Lung (tissue), 11 donors: ENCODE measurements at regions not wholly inside any gene's neighbourhood (a gene's known extent, or its start where the extent isn't known, plus 50 kb on each side); places are given as distances from the start of the nearest gene placed in this dataset.

Experiments used
- ATAC-seq: fragments of 200-7000 bp; cut with Tn5 transposase; one replicate; pipeline ENCODE4 v1.9.1; 2020; ENCODE audit warnings: moderate number of reproducible peaks; ENCODE audit not compliant: insufficient read depth, low FRiP score
- DNase-seq, 3 donors: peaks; one replicate each; pipeline ENCODE4 v3.0.0-alpha.2; 2013 to 2017
- H3K27ac ChIP-seq, 2 donors: one replicate each; pipeline ENCODE4 v1.5.1; 2013; ENCODE audit warnings: mild to moderate bottlenecking in 2 of 2, moderate library complexity in 2 of 2, control low read depth in 1 of 2, inconsistent platforms in 1 of 2, low read depth in 1 of 2, low read length in 1 of 2
- H3K27me3 ChIP-seq, 3 donors: one replicate each; pipeline ENCODE4 v1.5.1; 2013; ENCODE audit warnings: low read length in 2 of 3; ENCODE audit not compliant: control insufficient read depth in 3 of 3, insufficient read depth in 3 of 3
- H3K36me3 ChIP-seq, 4 donors: one replicate each; pipeline ENCODE4 v1.5.1; 2013; ENCODE audit warnings: low read length in 4 of 4, mild to moderate bottlenecking in 1 of 4, moderate library complexity in 1 of 4; ENCODE audit not compliant: control insufficient read depth in 4 of 4, insufficient read depth in 4 of 4
- H3K4me1 ChIP-seq, 5 donors: one replicate each; pipeline ENCODE4 v1.5.1; 2013; ENCODE audit warnings: low read length in 5 of 5, mild to moderate bottlenecking in 2 of 5, moderate library complexity in 1 of 5; ENCODE audit not compliant: control insufficient read depth in 5 of 5, insufficient read depth in 5 of 5
- H3K4me3 ChIP-seq: one replicate; pipeline ENCODE4 v1.5.1; 2013; ENCODE audit warnings: mild to moderate bottlenecking, control low read depth, moderate library complexity
- H3K9ac ChIP-seq, 2 donors: one replicate each; pipeline ENCODE4 v1.5.1; 2013; ENCODE audit warnings: low read length in 2 of 2, control low read depth in 1 of 2; ENCODE audit not compliant: insufficient read depth in 1 of 2
- H3K9me3 ChIP-seq, 4 donors: one replicate each; pipeline ENCODE4 v1.5.1; 2013; ENCODE audit warnings: low read length in 3 of 4, mild to moderate bottlenecking in 1 of 4, moderate library complexity in 1 of 4; ENCODE audit not compliant: control insufficient read depth in 4 of 4, insufficient read depth in 3 of 4
- WGBS, 2 donors: extraction: QIAGEN DNeasy Blood & Tissue Kit; methylation state at CpG; one replicate each; pipeline ENCODE4 v1.1.7; 2013; 5-methylcytosine and 5-hydroxymethylcytosine counted together
- TF ChIP-seq, protein P1 (sequence below): IDR thresholded peaks from 2 replicates; pipeline ENCODE4 v1.5.1; 2012; ENCODE audit warnings: mild to moderate bottlenecking; ENCODE audit errors: control extremely low read depth, extremely low read depth
- donor health status: control.
- donor health status: control.
- donor health status: Bipolar disorder and iron deficiency.
- donor health status: healthy.
- donor health status: DM: yes; HTN: yes; CAD: no.

DNA sequence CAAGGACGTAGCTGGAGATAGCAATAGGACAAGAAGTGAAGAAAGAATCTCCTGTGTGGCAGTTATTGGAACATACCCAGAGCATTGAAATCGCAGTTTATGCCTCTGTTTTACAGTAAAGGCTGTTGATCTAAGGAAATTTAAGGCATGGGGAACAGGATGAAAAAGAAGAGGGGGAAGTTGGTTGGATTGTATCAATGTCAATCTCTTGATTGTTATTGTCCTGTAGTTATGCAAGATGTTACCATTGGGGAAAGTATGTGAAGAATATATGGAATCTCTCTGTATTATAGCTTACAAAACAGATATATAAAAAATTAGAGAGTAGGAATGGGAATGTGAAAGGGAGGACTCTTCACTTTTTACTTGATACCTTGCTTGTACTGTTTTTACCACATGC, 195.6 kb upstream of the NREP start:
- DNase-seq (no peak), ATAC-seq (no peak)
- H3K27ac ChIP-seq: no peak overlapping the region
- TF ChIP-seq, protein P1, sequence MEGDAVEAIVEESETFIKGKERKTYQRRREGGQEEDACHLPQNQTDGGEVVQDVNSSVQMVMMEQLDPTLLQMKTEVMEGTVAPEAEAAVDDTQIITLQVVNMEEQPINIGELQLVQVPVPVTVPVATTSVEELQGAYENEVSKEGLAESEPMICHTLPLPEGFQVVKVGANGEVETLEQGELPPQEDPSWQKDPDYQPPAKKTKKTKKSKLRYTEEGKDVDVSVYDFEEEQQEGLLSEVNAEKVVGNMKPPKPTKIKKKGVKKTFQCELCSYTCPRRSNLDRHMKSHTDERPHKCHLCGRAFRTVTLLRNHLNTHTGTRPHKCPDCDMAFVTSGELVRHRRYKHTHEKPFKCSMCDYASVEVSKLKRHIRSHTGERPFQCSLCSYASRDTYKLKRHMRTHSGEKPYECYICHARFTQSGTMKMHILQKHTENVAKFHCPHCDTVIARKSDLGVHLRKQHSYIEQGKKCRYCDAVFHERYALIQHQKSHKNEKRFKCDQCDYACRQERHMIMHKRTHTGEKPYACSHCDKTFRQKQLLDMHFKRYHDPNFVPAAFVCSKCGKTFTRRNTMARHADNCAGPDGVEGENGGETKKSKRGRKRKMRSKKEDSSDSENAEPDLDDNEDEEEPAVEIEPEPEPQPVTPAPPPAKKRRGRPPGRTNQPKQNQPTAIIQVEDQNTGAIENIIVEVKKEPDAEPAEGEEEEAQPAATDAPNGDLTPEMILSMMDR: no peak
- H3K36me3 ChIP-seq: no peaks in the 10 kb centered on the region
- H3K9me3 ChIP-seq: no peaks in the 10 kb centered on the region
- no peak overlapping the region for H3K4me3 ChIP-seq
- no peaks in the 10 kb centered on the region for H3K4me1 ChIP-seq
- H3K27me3 ChIP-seq: no peaks in the 10 kb centered on the region
- no peak overlapping the region for H3K9ac ChIP-seq
- 78 to 86% methylated on average over 2 of the region's 2 CpGs for WGBS, 2 donors

DNA sequence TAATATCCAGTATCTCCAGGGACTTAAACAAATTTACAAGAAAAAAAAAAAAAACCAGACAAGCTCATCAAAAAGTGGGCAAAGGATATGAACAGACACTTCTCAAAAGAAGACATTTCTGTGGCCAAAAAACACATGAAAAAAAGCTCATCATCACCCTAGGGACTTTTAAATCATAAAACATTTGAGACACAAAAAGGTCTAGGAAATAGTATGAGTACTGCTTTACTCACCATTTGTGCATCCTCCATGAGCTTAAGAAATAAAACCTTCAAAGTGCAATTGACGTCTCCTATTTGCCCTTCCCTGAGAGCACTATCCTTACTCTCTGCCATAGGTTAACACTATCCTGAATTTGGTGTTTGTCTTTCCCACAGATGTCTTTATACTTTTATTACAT, 193.7 kb upstream of the NREP start:
- H3K27ac ChIP-seq: no peak overlapping the region
- WGBS, 2 donors: 89 to 90% methylated on average over 1 of the region's 1 CpG
- DNase-seq (no peak), ATAC-seq (no peak)
- TF ChIP-seq, protein P1: no peak
- H3K9me3 ChIP-seq: no peaks in the 10 kb centered on the region
- H3K9ac ChIP-seq: no peak overlapping the region
- no peak overlapping the region for H3K4me3 ChIP-seq
- no peaks in the 10 kb centered on the region for H3K27me3 ChIP-seq
- H3K36me3 ChIP-seq: no peaks in the 10 kb centered on the region
- no peaks in the 10 kb centered on the region for H3K4me1 ChIP-seq

DNA sequence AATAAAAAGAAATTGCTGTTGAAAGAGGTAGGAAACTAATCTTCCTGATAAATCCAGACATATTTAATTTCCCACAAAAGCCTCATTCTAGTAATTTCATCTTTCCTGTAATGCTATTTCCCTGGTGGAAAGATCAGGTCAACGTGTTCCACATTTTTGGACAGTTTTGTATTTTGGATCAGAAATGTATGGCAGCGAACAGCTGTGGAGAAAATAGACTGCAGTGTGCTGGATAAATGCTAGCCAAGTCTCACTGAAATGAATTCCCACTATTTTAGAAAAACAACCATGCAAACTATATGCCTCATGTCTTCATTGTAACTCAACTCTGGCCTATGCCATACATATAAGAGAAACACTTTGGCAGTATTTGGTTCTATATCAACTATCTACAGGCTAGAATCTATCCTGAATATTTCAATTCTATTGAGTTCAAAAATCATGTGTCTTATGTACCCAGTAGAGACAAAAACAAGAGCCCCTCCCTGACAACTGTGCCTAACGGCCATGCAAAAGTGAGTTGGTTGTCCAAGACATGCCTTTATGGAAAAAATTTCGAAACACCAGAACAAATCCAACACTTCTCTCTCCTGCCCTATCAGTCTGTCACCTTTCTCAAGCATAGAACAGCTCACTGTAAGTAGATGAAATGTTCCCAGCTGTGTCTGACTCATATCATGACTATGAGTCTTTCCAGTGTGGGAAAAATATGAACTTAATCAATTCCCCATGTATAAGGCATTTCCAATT, 191.3 kb upstream of the NREP start:
- peak in 1 of 3 donors; percentile 36 for DNase-seq
- TF ChIP-seq, protein P1: no peak
- no peaks in the 10 kb centered on the region for H3K27me3 ChIP-seq
- no peak overlapping the region for H3K9ac ChIP-seq
- 70 to 86% methylated on average over 4 of the region's 4 CpGs for WGBS, 2 donors
- H3K4me1 ChIP-seq: no peaks in the 10 kb centered on the region
- H3K27ac ChIP-seq: peak overlapping the region in 1 of 2 donors; percentile 60
- ATAC-seq: no peak
- H3K36me3 ChIP-seq: no peaks in the 10 kb centered on the region
- H3K4me3 ChIP-seq: no peak overlapping the region
- peaks cover 0 to 2% (median 0%) of the 10 kb centered on the region in 4 donors for H3K9me3 ChIP-seq

DNA sequence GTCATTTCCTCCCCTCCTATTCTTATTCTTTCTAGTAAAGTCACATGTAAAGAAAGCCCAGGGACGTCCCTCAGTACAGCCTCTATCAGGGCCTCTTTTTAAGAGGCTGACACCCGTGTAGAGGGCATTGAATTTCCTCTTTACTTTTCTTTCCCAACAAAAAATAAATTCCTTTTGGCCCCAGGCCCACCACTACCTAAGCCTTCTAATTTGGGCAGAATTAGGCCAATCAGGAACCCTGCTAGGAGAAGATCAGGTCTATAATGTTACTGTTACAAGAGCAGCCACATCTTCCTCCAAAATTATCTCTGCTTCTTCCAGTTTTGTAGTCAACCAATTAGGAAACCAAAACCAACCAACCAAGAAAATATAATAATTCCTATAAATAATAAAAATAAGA, 189.6 kb upstream of the NREP start:
- 64 to 77% methylated on average over 2 of the region's 2 CpGs for WGBS, 2 donors
- Histone ChIP-seq H3K36me3 (no peaks in the 10 kb centered on the region), H3K4me3 (no peak overlapping the region), H3K9ac (no peak overlapping the region), H3K27ac (no peak overlapping the region), H3K27me3 (no peaks in the 10 kb centered on the region), H3K4me1 (no peaks in the 10 kb centered on the region), H3K9me3 (peaks cover 0 to 2% (median 0%) of the 10 kb centered on the region in 4 donors)
- ATAC-seq: no peak
- no peak for DNase-seq
- TF ChIP-seq, protein P1: no peak
